ENCODE measurements at regions not wholly inside any gene's neighbourhood (a gene's known extent, or its start where the extent isn't known, plus 50 kb on each side); places are given as distances from the start of the nearest gene placed in this dataset.

GRCh38 chr6:74577619-74578018 is 628.2 kb downstream of the COL12A1 start:
- TF ChIP-seq, protein P1, sequence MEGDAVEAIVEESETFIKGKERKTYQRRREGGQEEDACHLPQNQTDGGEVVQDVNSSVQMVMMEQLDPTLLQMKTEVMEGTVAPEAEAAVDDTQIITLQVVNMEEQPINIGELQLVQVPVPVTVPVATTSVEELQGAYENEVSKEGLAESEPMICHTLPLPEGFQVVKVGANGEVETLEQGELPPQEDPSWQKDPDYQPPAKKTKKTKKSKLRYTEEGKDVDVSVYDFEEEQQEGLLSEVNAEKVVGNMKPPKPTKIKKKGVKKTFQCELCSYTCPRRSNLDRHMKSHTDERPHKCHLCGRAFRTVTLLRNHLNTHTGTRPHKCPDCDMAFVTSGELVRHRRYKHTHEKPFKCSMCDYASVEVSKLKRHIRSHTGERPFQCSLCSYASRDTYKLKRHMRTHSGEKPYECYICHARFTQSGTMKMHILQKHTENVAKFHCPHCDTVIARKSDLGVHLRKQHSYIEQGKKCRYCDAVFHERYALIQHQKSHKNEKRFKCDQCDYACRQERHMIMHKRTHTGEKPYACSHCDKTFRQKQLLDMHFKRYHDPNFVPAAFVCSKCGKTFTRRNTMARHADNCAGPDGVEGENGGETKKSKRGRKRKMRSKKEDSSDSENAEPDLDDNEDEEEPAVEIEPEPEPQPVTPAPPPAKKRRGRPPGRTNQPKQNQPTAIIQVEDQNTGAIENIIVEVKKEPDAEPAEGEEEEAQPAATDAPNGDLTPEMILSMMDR (IDR thresholded peaks at IDR 0.05; ENCODE audit: poor library complexity, severe bottlenecking) = no peak
- TF ChIP-seq TAF1 (IDR thresholded peaks at IDR 0.05; ENCODE audit: low read depth) (no peak), POLR2AphosphoS5 (IDR thresholded peaks at IDR 0.05) (no peak), RAD21 (conservative IDR thresholded peaks at IDR 0.05) (no peak), EZH2 (IDR thresholded peaks at IDR 0.05; ENCODE audit: borderline replicate concordance, insufficient read depth, low read length, poor library complexity, severe bottlenecking) (no peak), SMC3 (conservative IDR thresholded peaks at IDR 0.05; ENCODE audit: poor library complexity) (no peak)

All from neural cell (in vitro differentiated cells).